SK-N-SH (cell line): ENCODE measurements at regions not wholly inside any gene's neighbourhood (a gene's known extent, or its start where the extent isn't known, plus 50 kb on each side); places are given as distances from the start of the nearest gene placed in this dataset.

Experiments used
- CTCF ChIA-PET: fragments of 300-600, 350-600 bp; formaldehyde crosslinking; extraction: SDS; loops from one replicate; lab custom pipeline; 2021; lab: Yijun Ruan, JAX
- POLR2A ChIA-PET: fragments of 350-600 bp; sonication (Branson Sonifier 250); formaldehyde crosslinking; extraction: SDS; loops from one replicate; lab custom pipeline; 2020; ENCODE audit warnings: antibody characterized with exemption, inconsistent platforms; lab: Yijun Ruan, JAX
- DNase-seq: peaks from one replicate; pipeline ENCODE4 v3.0.0; 2012
- H2AFZ ChIP-seq: fragments of 200-600 bp; sonication (generic); 2 replicates; pipeline ENCODE4 v1.8.1; 2016; ENCODE audit warnings: antibody characterized with exemption, mild to moderate bottlenecking, low read depth
- H3F3A ChIP-seq: fragments of 200-600 bp; sonication (generic); replicated peaks from 2 replicates; pipeline ENCODE3; 2016; ENCODE audit warnings: antibody characterized with exemption, mild to moderate bottlenecking; ENCODE audit not compliant: insufficient read depth
- H3K27ac ChIP-seq, 2 experiments: fragments of 200-500 bp in 1 of 2; fragments of 200-600 bp in 1 of 2; sonication (Bioruptor generic) in 1 of 2; sonication (generic), shearing (Covaris generic) in 1 of 2; 2 replicates each; pipeline versions ENCODE4 v1.5.1 to v1.6.1; 2014 to 2016; ENCODE audit warnings: low read depth in 2 of 2, inconsistent platforms in 1 of 2, low read length in 1 of 2, mild to moderate bottlenecking in 1 of 2, mixed read lengths in 1 of 2
- H3K27me3 ChIP-seq: fragments of 200-600 bp; sonication (generic), shearing (Covaris generic); 2 replicates; pipeline ENCODE4 v1.6.1; 2016; ENCODE audit warnings: mixed run types; ENCODE audit not compliant: insufficient read depth
- H3K36me3 ChIP-seq, 2 experiments: fragments of 200-500 bp in 1 of 2; fragments of 200-600 bp in 1 of 2; sonication (Bioruptor generic) in 1 of 2; sonication (generic) in 1 of 2; replicated peaks in 1 of 2; 2 replicates each; pipeline versions ENCODE3 to v1.5.1; 2014 to 2016; ENCODE audit warnings: low read length in 1 of 2, mild to moderate bottlenecking in 1 of 2; ENCODE audit not compliant: insufficient read depth in 2 of 2, control insufficient read depth in 1 of 2
- H3K4me1 ChIP-seq, 2 experiments: fragments of 200-500 bp in 1 of 2; fragments of 200-600 bp in 1 of 2; sonication (Bioruptor generic) in 1 of 2; sonication (generic), shearing (Covaris generic) in 1 of 2; 2 replicates each; pipeline versions ENCODE4 v1.5.1 to v1.6.1; 2014 to 2016; ENCODE audit warnings: low read depth in 1 of 2, low read length in 1 of 2, mixed run types in 1 of 2; ENCODE audit not compliant: insufficient read depth in 2 of 2, control insufficient read depth in 1 of 2
- H3K4me2 ChIP-seq: fragments of 200-600 bp; sonication (generic), shearing (Covaris generic); 2 replicates; pipeline ENCODE4 v1.6.1; 2017; ENCODE audit warnings: mixed run types
- H3K4me3 ChIP-seq, 2 experiments: fragments of 200-500 bp in 1 of 2; fragments of 200-600 bp in 1 of 2; sonication (Bioruptor generic) in 1 of 2; sonication (generic), shearing (Covaris generic) in 1 of 2; 2 replicates each; pipeline versions ENCODE4 v1.5.1 to v1.8.1; 2014 to 2016; ENCODE audit warnings: low read depth in 2 of 2, inconsistent platforms in 1 of 2, low read length in 1 of 2, mild to moderate bottlenecking in 1 of 2, mixed read lengths in 1 of 2, moderate library complexity in 1 of 2
- H3K79me2 ChIP-seq: fragments of 200-600 bp; sonication (generic); 2 replicates; pipeline ENCODE4 v1.8.1; 2017; ENCODE audit warnings: mild to moderate bottlenecking; ENCODE audit not compliant: insufficient read depth
- H3K9ac ChIP-seq: fragments of 200-600 bp; sonication (generic); 2 replicates; pipeline ENCODE4 v1.6.1; 2017; ENCODE audit warnings: mixed run types
- H3K9me2 ChIP-seq: fragments of 200-600 bp; sonication (generic); 2 replicates; pipeline ENCODE4 v1.6.1; 2017; ENCODE audit warnings: mixed run types
- H3K9me3 ChIP-seq: fragments of 200-600 bp; sonication (generic); 2 replicates; pipeline ENCODE4 v1.6.1; 2017; ENCODE audit warnings: mixed run types, mild to moderate bottlenecking, moderate library complexity
- H4K20me1 ChIP-seq: fragments of 200-600 bp; sonication (generic); 2 replicates; pipeline ENCODE4 v1.6.1; 2017; ENCODE audit warnings: mild to moderate bottlenecking, mixed run types; ENCODE audit not compliant: insufficient read depth
- ELF1 ChIP-seq: IDR thresholded peaks from 2 replicates; pipeline ENCODE4 v1.4.0; 2012
- EP300 ChIP-seq, 2 experiments: IDR thresholded peaks; 2 replicates each; pipeline versions ENCODE4 v1.4.0 to v1.6.1; 2012; ENCODE audit warnings: borderline replicate concordance in 1 of 2, low read depth in 1 of 2, low read length in 1 of 2
- EZH2phosphoT487 ChIP-seq: fragments of 200-600 bp; sonication (generic); IDR thresholded peaks from 2 replicates; pipeline ENCODE4 v1.6.1; 2017; ENCODE audit warnings: low read depth, mixed run types, mild to moderate bottlenecking, antibody characterized with exemption, moderate library complexity, borderline replicate concordance
- FOSL2 ChIP-seq: IDR thresholded peaks from 2 replicates; pipeline ENCODE4 v1.4.0; 2012; ENCODE audit warnings: low read depth, mild to moderate bottlenecking, moderate library complexity, borderline replicate concordance
- FOXM1 ChIP-seq: IDR thresholded peaks from 2 replicates; pipeline ENCODE4 v1.4.0; 2012; ENCODE audit warnings: low read depth, mild to moderate bottlenecking
- GABPA ChIP-seq: IDR thresholded peaks from 2 replicates; pipeline ENCODE4 v1.4.0; 2012; ENCODE audit warnings: low read depth, mild to moderate bottlenecking
- JUND ChIP-seq: IDR thresholded peaks from 2 replicates; pipeline ENCODE4 v1.4.0; 2012
- MEF2A ChIP-seq: IDR thresholded peaks from 2 replicates; pipeline ENCODE4 v1.4.0; 2012; ENCODE audit warnings: low read depth, borderline replicate concordance
- NFIC ChIP-seq: IDR thresholded peaks from 2 replicates; pipeline ENCODE4 v1.4.0; 2012; ENCODE audit warnings: borderline replicate concordance
- RAD21 ChIP-seq: IDR thresholded peaks from 2 replicates; pipeline ENCODE4 v1.6.1; 2012; ENCODE audit warnings: mild to moderate bottlenecking, low read length
- RFX5 ChIP-seq: IDR thresholded peaks from 2 replicates; pipeline ENCODE4 v1.6.1; 2012; ENCODE audit warnings: mild to moderate bottlenecking, improper control_type of control experiment, low read length
- RXRA ChIP-seq: IDR thresholded peaks from 2 replicates; pipeline ENCODE4 v1.4.0; 2012; ENCODE audit warnings: low read depth, mild to moderate bottlenecking, borderline replicate concordance
- SIN3A ChIP-seq: IDR thresholded peaks from 2 replicates; pipeline ENCODE4 v1.6.1; 2012; ENCODE audit warnings: low read depth, mild to moderate bottlenecking, low read length, moderate library complexity, borderline replicate concordance
- SMC3 ChIP-seq: IDR thresholded peaks from 2 replicates; pipeline ENCODE4 v1.6.1; 2012; ENCODE audit warnings: low read depth, low read length, improper control_type of control experiment
- TAF1 ChIP-seq: IDR thresholded peaks from 2 replicates; pipeline ENCODE4 v1.6.1; 2012; ENCODE audit warnings: low read depth, mild to moderate bottlenecking, low read length, moderate library complexity, borderline replicate concordance
- TCF12 ChIP-seq: IDR thresholded peaks from 2 replicates; pipeline ENCODE4 v1.4.0; 2012
- TEAD4 ChIP-seq: IDR thresholded peaks from 2 replicates; pipeline ENCODE4 v1.4.0; 2012; ENCODE audit warnings: mild to moderate bottlenecking, borderline replicate concordance; ENCODE audit not compliant: insufficient read depth
- WGBS: methylation state at CpG from one replicate; pipeline ENCODE4 v1.1.6; 2017; ENCODE audit warnings: low lambda C conversion rate; 5-methylcytosine and 5-hydroxymethylcytosine counted together
- TF ChIP-seq, protein P1 (sequence below): fragments of 150-350 bp; IDR thresholded peaks from 2 replicates; pipeline ENCODE4 v1.6.1; 2017; ENCODE audit warnings: antibody characterized with exemption, low read length, low read depth, borderline replicate concordance
- TF ChIP-seq, protein P2 (sequence below): fragments of 200-600 bp; sonication (generic); IDR thresholded peaks from 2 replicates; pipeline ENCODE4 v1.6.1; 2017; ENCODE audit warnings: antibody characterized with exemption, mild to moderate bottlenecking, moderate library complexity
- TF ChIP-seq, protein P3 (sequence below): fragments of 150-350 bp; IDR thresholded peaks from 2 replicates; pipeline ENCODE4 v1.6.1; 2016; ENCODE audit warnings: mild to moderate bottlenecking, low read depth, low read length
- TF ChIP-seq, protein P4 (sequence below): IDR thresholded peaks from 2 replicates; pipeline ENCODE4 v1.4.0; 2012; ENCODE audit warnings: low read depth, borderline replicate concordance

DNA sequence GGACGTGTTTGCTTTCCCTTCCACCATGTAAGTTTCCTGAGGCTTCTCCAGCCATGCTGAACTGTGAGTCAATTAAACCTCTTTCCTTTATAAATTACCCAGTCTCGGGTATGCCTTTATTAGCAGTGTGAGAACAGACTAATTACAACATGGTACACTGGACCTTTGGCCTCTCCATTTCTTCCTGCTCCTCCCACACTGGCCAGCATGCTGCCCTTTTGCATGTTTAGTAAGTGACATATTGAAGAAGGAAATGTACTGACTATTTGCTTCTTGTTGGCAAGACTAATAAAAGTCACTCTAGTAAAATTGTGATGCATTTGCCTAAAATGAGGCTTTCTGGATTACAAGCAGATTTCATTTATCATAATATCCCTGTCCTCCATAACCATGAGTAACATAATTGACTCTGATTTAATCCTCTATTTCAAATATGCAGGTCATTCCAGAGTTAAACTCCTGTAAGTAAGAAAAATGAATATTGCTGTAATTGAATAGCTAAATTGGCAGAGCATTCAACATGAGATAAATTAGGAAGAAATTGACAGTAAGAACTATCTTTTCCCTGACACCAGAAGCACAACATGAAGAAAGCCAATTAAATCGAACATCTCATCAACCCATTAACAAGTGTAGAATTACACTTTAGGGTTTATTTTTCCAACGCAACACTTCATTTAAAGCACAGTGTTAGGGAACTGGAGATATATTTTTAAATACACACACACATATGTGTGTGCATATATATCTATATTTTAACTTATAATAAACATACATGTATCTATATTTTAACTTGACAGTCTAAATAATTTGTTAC is 427.8 kb upstream of the ZP4 start:
- Histone ChIP-seq H2AFZ (no peak overlapping the region), H3K79me2 (no peaks in the 10 kb centered on the region), H3K4me1 (peaks cover 0 to 2% of the 10 kb centered on the region in 2 experiments; a peak in 2 of 4 replicates), H3F3A (no peaks in the 10 kb centered on the region), H3K9ac (no peak overlapping the region), H3K36me3 (no peaks in the 10 kb centered on the region), H3K4me3 (no peak overlapping the region), H3K4me2 (no peak overlapping the region), H3K27me3 (no peaks in the 10 kb centered on the region), H3K9me2 (no peaks in the 10 kb centered on the region), H3K9me3 (no peaks in the 10 kb centered on the region), H3K27ac (no peak overlapping the region), H4K20me1 (no peaks in the 10 kb centered on the region)
- TF ChIP-seq EP300 (IDR thresholded peaks at IDR 0.05; ENCODE audit: borderline replicate concordance in 1 of 2, low read depth in 1 of 2, low read length in 1 of 2) (0 out of 4 replicates have a peak, but pooled peaks of 1 of the 2 experiments have one; percentile 33), SMC3 (no peak)
- DNase-seq = no peak
- ChIA-PET POLR2A (no interaction called here), CTCF (no interaction called here)
- 39% methylated on average over 4 of the region's 4 CpGs for WGBS

- Histone ChIP-seq H3F3A (no peaks in the 10 kb centered on the region), H3K4me1 (no peaks in the 10 kb centered on the region; a peak in 1 of 4 replicates), H3K9me3 (no peaks in the 10 kb centered on the region), H3K27ac (no peak overlapping the region), H4K20me1 (no peaks in the 10 kb centered on the region), H3K36me3 (no peaks in the 10 kb centered on the region), H3K79me2 (no peaks in the 10 kb centered on the region), H3K9me2 (no peaks in the 10 kb centered on the region), H3K4me3 (no peak overlapping the region), H3K4me2 (no peak overlapping the region), H3K27me3 (no peaks in the 10 kb centered on the region), H2AFZ (no peak overlapping the region), H3K9ac (no peak overlapping the region)
- 35% methylated on average over 1 of the region's 1 CpG for WGBS
- DNase-seq = no peak
- TF ChIP-seq JUND (no peak), FOSL2 (no peak), GABPA (no peak), MEF2A (no peak), TAF1 (no peak), RFX5 (no peak), TEAD4 (no peak), RXRA (no peak), NFIC (no peak), FOXM1 (no peak), SIN3A (no peak), EZH2phosphoT487 (no peak), RAD21 (no peak), ELF1 (no peak), TCF12 (no peak)
- TF ChIP-seq, protein P1, sequence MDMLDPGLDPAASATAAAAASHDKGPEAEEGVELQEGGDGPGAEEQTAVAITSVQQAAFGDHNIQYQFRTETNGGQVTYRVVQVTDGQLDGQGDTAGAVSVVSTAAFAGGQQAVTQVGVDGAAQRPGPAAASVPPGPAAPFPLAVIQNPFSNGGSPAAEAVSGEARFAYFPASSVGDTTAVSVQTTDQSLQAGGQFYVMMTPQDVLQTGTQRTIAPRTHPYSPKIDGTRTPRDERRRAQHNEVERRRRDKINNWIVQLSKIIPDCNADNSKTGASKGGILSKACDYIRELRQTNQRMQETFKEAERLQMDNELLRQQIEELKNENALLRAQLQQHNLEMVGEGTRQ = no peak
- TF ChIP-seq, protein P2, sequence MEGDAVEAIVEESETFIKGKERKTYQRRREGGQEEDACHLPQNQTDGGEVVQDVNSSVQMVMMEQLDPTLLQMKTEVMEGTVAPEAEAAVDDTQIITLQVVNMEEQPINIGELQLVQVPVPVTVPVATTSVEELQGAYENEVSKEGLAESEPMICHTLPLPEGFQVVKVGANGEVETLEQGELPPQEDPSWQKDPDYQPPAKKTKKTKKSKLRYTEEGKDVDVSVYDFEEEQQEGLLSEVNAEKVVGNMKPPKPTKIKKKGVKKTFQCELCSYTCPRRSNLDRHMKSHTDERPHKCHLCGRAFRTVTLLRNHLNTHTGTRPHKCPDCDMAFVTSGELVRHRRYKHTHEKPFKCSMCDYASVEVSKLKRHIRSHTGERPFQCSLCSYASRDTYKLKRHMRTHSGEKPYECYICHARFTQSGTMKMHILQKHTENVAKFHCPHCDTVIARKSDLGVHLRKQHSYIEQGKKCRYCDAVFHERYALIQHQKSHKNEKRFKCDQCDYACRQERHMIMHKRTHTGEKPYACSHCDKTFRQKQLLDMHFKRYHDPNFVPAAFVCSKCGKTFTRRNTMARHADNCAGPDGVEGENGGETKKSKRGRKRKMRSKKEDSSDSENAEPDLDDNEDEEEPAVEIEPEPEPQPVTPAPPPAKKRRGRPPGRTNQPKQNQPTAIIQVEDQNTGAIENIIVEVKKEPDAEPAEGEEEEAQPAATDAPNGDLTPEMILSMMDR = no peak
- TF ChIP-seq, protein P3, sequence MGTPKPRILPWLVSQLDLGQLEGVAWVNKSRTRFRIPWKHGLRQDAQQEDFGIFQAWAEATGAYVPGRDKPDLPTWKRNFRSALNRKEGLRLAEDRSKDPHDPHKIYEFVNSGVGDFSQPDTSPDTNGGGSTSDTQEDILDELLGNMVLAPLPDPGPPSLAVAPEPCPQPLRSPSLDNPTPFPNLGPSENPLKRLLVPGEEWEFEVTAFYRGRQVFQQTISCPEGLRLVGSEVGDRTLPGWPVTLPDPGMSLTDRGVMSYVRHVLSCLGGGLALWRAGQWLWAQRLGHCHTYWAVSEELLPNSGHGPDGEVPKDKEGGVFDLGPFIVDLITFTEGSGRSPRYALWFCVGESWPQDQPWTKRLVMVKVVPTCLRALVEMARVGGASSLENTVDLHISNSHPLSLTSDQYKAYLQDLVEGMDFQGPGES = no peak
- TF ChIP-seq, protein P4, sequence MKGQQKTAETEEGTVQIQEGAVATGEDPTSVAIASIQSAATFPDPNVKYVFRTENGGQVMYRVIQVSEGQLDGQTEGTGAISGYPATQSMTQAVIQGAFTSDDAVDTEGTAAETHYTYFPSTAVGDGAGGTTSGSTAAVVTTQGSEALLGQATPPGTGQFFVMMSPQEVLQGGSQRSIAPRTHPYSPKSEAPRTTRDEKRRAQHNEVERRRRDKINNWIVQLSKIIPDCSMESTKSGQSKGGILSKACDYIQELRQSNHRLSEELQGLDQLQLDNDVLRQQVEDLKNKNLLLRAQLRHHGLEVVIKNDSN = no peak
- ChIA-PET CTCF (interaction anchor here (0.6 kb wide), 1 partner anchor 721 kb away, joined by 3 read pairs; no protein-coding TSS in a partner anchor), POLR2A (no interaction called here)
Observed at GRCh38 chr1:238312969-238313368, 422.2 kb upstream of the ZP4 start.
